ACC112 (cell line): ENCODE measurements at regions not wholly inside any gene's neighbourhood (a gene's known extent, or its start where the extent isn't known, plus 50 kb on each side); places are given as distances from the start of the nearest gene placed in this dataset.

ENCODE experiments used
- H2AFZ ChIP-seq: fragments of 200-600 bp; sonication (generic); one replicate; pipeline ENCODE4 v1.6.0; 2017; ENCODE audit warnings: antibody characterized with exemption, low read length; ENCODE audit not compliant: unreplicated experiment
- H3K27ac ChIP-seq: fragments of 200-600 bp; sonication (generic); 2 replicates; pipeline ENCODE4 v1.5.1; 2014; ENCODE audit warnings: low read depth, mild to moderate bottlenecking, antibody characterized with exemption, low read length, moderate library complexity
- H3K27me3 ChIP-seq: fragments of 200-600 bp; sonication (generic); 2 replicates; pipeline ENCODE4 v1.6.1; 2014; ENCODE audit warnings: mild to moderate bottlenecking, antibody characterized with exemption, low read length, moderate library complexity, mixed read lengths; ENCODE audit not compliant: insufficient read depth
- H3K36me3 ChIP-seq: fragments of 200-600 bp; sonication (generic); 2 replicates; pipeline ENCODE4 v1.6.1; 2016; ENCODE audit warnings: mild to moderate bottlenecking, antibody characterized with exemption, low read length, moderate library complexity, mixed read lengths; ENCODE audit not compliant: insufficient read depth
- H3K4me1 ChIP-seq: fragments of 200-600 bp; sonication (generic); one replicate; pipeline ENCODE4 v1.6.1; 2016; ENCODE audit warnings: low read length, mixed read lengths; ENCODE audit not compliant: insufficient read depth, unreplicated experiment, control insufficient read depth
- H3K4me3 ChIP-seq: fragments of 200-600 bp; sonication (generic); 2 replicates; pipeline ENCODE4 v1.5.1; 2014; ENCODE audit warnings: mild to moderate bottlenecking, low read depth, low read length
- H3K79me2 ChIP-seq: fragments of 200-600 bp; sonication (generic); one replicate; pipeline ENCODE4 v1.6.0; 2016; ENCODE audit warnings: low read length; ENCODE audit not compliant: control insufficient read depth, unreplicated experiment, insufficient read depth

GRCh38 chr1:195475568-195475967, 1132.7 kb downstream of the KCNT2 start:
- Histone ChIP-seq H3K27ac (no peak overlapping the region), H3K36me3 (no peaks in the 10 kb centered on the region), H3K79me2 (no peaks in the 10 kb centered on the region), H3K27me3 (no peaks in the 10 kb centered on the region), H2AFZ (no peak overlapping the region), H3K4me3 (no peak overlapping the region), H3K4me1 (no peaks in the 10 kb centered on the region)

- Histone ChIP-seq H3K27ac (no peak overlapping the region), H3K79me2 (no peaks in the 10 kb centered on the region), H3K4me1 (no peaks in the 10 kb centered on the region), H3K27me3 (no peaks in the 10 kb centered on the region), H3K36me3 (no peaks in the 10 kb centered on the region), H2AFZ (no peak overlapping the region), H3K4me3 (no peak overlapping the region)
These were observed 1135.9 kb downstream of the KCNT2 start for GRCh38 chr1:195472291-195472690.

GRCh38 chr1:195466639-195467038, 1141.6 kb downstream of the KCNT2 start:
- Histone ChIP-seq H3K79me2 (no peaks in the 10 kb centered on the region), H3K4me3 (peak overlapping the region; percentile 47; the same call in 1 of the 2 replicates), H3K36me3 (no peaks in the 10 kb centered on the region), H3K27ac (no peak overlapping the region), H3K4me1 (no peaks in the 10 kb centered on the region), H2AFZ (no peak overlapping the region), H3K27me3 (no peaks in the 10 kb centered on the region)

GRCh38 chr1:195462646-195463045, 1145.6 kb downstream of the KCNT2 start:
- no peaks in the 10 kb centered on the region for H3K27me3 ChIP-seq
- no peak overlapping the region for H3K4me3 ChIP-seq
- no peaks in the 10 kb centered on the region for H3K36me3 ChIP-seq
- no peak overlapping the region for H2AFZ ChIP-seq
- H3K27ac ChIP-seq, result no peak overlapping the region
- H3K79me2 ChIP-seq, result no peaks in the 10 kb centered on the region
- H3K4me1 ChIP-seq, result no peaks in the 10 kb centered on the region

GRCh38 chr1:195462152-195462551, 1146.1 kb downstream of the KCNT2 start:
- H3K4me3 ChIP-seq, result no peak overlapping the region
- H3K27me3 ChIP-seq, result no peaks in the 10 kb centered on the region
- no peaks in the 10 kb centered on the region for H3K36me3 ChIP-seq
- H3K4me1 ChIP-seq, result no peaks in the 10 kb centered on the region
- H2AFZ ChIP-seq, result no peak overlapping the region
- H3K27ac ChIP-seq, result no peak overlapping the region
- no peaks in the 10 kb centered on the region for H3K79me2 ChIP-seq

GRCh38 chr1:195458365-195458764, 1149.9 kb downstream of the KCNT2 start:
- Histone ChIP-seq H2AFZ (no peak overlapping the region), H3K79me2 (no peaks in the 10 kb centered on the region), H3K27ac (no peak overlapping the region), H3K36me3 (no peaks in the 10 kb centered on the region), H3K27me3 (no peaks in the 10 kb centered on the region), H3K4me3 (no peak overlapping the region), H3K4me1 (no peaks in the 10 kb centered on the region)

- Histone ChIP-seq H3K27me3 (no peaks in the 10 kb centered on the region), H3K36me3 (no peaks in the 10 kb centered on the region), H2AFZ (no peak overlapping the region), H3K27ac (no peak overlapping the region), H3K4me1 (no peaks in the 10 kb centered on the region), H3K4me3 (no peak overlapping the region), H3K79me2 (no peaks in the 10 kb centered on the region)
These were observed 1157.4 kb downstream of the KCNT2 start for GRCh38 chr1:195450794-195451193.

- Histone ChIP-seq H3K36me3 (no peaks in the 10 kb centered on the region), H2AFZ (no peak overlapping the region), H3K4me1 (no peaks in the 10 kb centered on the region), H3K27me3 (no peaks in the 10 kb centered on the region), H3K4me3 (no peak overlapping the region), H3K27ac (no peak overlapping the region), H3K79me2 (no peaks in the 10 kb centered on the region)
These were observed 1168.6 kb downstream of the KCNT2 start for GRCh38 chr1:195439661-195440060.

GRCh38 chr1:195434566-195435203, 1173.6 kb downstream of the KCNT2 start:
- H3K27me3 ChIP-seq, result no peaks in the 10 kb centered on the region
- no peaks in the 10 kb centered on the region for H3K4me1 ChIP-seq
- no peak overlapping the region for H2AFZ ChIP-seq
- H3K4me3 ChIP-seq, result no peak overlapping the region
- no peak overlapping the region for H3K27ac ChIP-seq
- no peaks in the 10 kb centered on the region for H3K79me2 ChIP-seq
- H3K36me3 ChIP-seq, result no peaks in the 10 kb centered on the region

- Histone ChIP-seq H3K36me3 (no peaks in the 10 kb centered on the region), H3K79me2 (no peaks in the 10 kb centered on the region), H3K4me3 (no peak overlapping the region), H2AFZ (no peak overlapping the region), H3K27me3 (no peaks in the 10 kb centered on the region), H3K4me1 (no peaks in the 10 kb centered on the region), H3K27ac (no peak overlapping the region)
These were observed 1177.4 kb downstream of the KCNT2 start for GRCh38 chr1:195430826-195431225.

GRCh38 chr1:195428927-195429326, 1179.3 kb downstream of the KCNT2 start:
- H3K36me3 ChIP-seq, result no peaks in the 10 kb centered on the region
- H3K4me3 ChIP-seq, result no peak overlapping the region
- no peak overlapping the region for H3K27ac ChIP-seq
- H3K79me2 ChIP-seq, result no peaks in the 10 kb centered on the region
- no peak overlapping the region for H2AFZ ChIP-seq
- no peaks in the 10 kb centered on the region for H3K4me1 ChIP-seq
- no peaks in the 10 kb centered on the region for H3K27me3 ChIP-seq
